ENCODE measurements at regions not wholly inside any gene's neighbourhood (a gene's known extent, or its start where the extent isn't known, plus 50 kb on each side); places are given as distances from the start of the nearest gene placed in this dataset.
"Not testable (repeated sequence)": the region's sequence is repeated elsewhere in the genome, so short reads cannot be mapped to it uniquely, and the experiment has no call there.

- DNase-seq (ENCODE audit: low read depth): no peak
- TF ChIP-seq CTCF (conservative IDR thresholded peaks at IDR 0.05; ENCODE audit: low read depth, low read length): no peak
- no peak overlapping the region for H3K4me3 ChIP-seq (ENCODE audit: low read depth, low read length)
Measured at GRCh38 chr12:102643879-102644575, 163.7 kb upstream of the IGF1 start.

- no peak for TF ChIP-seq CTCF (conservative IDR thresholded peaks at IDR 0.05; ENCODE audit: low read depth, low read length)
- no peak overlapping the region for H3K4me3 ChIP-seq (ENCODE audit: low read depth, low read length)
- peak; percentile 22 for DNase-seq (ENCODE audit: low read depth)
Measured at GRCh38 chr12:102642199-102642598, 161.8 kb upstream of the IGF1 start.

- not testable (repeated sequence) for H3K4me3 ChIP-seq (ENCODE audit: low read depth, low read length); DNase-seq (ENCODE audit: low read depth)
Measured at GRCh38 chr12:102640658-102641057, 160.3 kb upstream of the IGF1 start.

- H3K4me3 ChIP-seq (ENCODE audit: low read depth, low read length): no peak overlapping the region
- TF ChIP-seq CTCF (conservative IDR thresholded peaks at IDR 0.05; ENCODE audit: low read depth, low read length): no peak
- DNase-seq (ENCODE audit: low read depth): peak; percentile 57
Measured at GRCh38 chr12:102638777-102639176, 158.4 kb upstream of the IGF1 start.

- H3K4me3 ChIP-seq (ENCODE audit: low read depth, low read length): no peak overlapping the region
- peak; percentile 40 for DNase-seq (ENCODE audit: low read depth)
- TF ChIP-seq CTCF (conservative IDR thresholded peaks at IDR 0.05; ENCODE audit: low read depth, low read length): no peak
Measured at GRCh38 chr12:102633981-102634605, 153.7 kb upstream of the IGF1 start.

GRCh38 chr12:102631274-102631673, 150.9 kb upstream of the IGF1 start:
- no peak for TF ChIP-seq CTCF (conservative IDR thresholded peaks at IDR 0.05; ENCODE audit: low read depth, low read length)
- DNase-seq (ENCODE audit: low read depth): peak; percentile 66
- H3K4me3 ChIP-seq (ENCODE audit: low read depth, low read length): no peak overlapping the region

GRCh38 chr12:102629262-102629888, 149.0 kb upstream of the IGF1 start:
- DNase-seq (ENCODE audit: low read depth): no peak
- no peak for TF ChIP-seq CTCF (conservative IDR thresholded peaks at IDR 0.05; ENCODE audit: low read depth, low read length)
- no peak overlapping the region for H3K4me3 ChIP-seq (ENCODE audit: low read depth, low read length)
